Keratinocyte (primary cell): ENCODE measurements at regions not wholly inside any gene's neighbourhood (a gene's known extent, or its start where the extent isn't known, plus 50 kb on each side); places are given as distances from the start of the nearest gene placed in this dataset.

ENCODE experiments used
- CTCF ChIP-seq, 3 experiments: IDR thresholded peaks in 1 of 3; conservative IDR thresholded peaks in 1 of 3; optimal IDR thresholded peaks in 1 of 3; 2 replicates in 2 of 3; 3 replicates in 1 of 3; pipeline versions ENCODE3 to v1.5.1; 2011; ENCODE audit warnings: low read length in 3 of 3, mild to moderate bottlenecking in 3 of 3, moderate library complexity in 2 of 3, control low read depth in 1 of 3, inconsistent platforms in 1 of 3; ENCODE audit not compliant: insufficient read depth in 2 of 3; ENCODE audit errors: extremely low read depth in 1 of 3
- EZH2 ChIP-seq: IDR thresholded peaks from one replicate; pipeline ENCODE4 v1.6.1; 2012; ENCODE audit warnings: inconsistent platforms, mild to moderate bottlenecking, low read length, moderate library complexity

GRCh38 chr17:68657576-68657975 lies 56.4 kb upstream of the FAM20A start:
- no peak for TF ChIP-seq CTCF (optimal IDR thresholded peaks at IDR 0.05 in 1 of 3, IDR thresholded peaks at IDR 0.05 in 1 of 3, conservative IDR thresholded peaks at IDR 0.05 in 1 of 3; ENCODE audit: extremely low read depth in 1 of 3, insufficient read depth in 2 of 3, low read length in 3 of 3)
- no peak for TF ChIP-seq EZH2
